Kidney (tissue), 13 donors: ENCODE measurements at regions not wholly inside any gene's neighbourhood (a gene's known extent, or its start where the extent isn't known, plus 50 kb on each side); places are given as distances from the start of the nearest gene placed in this dataset.

ENCODE experiments used
- DNase-seq, 5 donors: peaks; one replicate each; pipeline ENCODE4 v3.0.0-alpha.2; 2013 to 2020
- FAIRE-seq: peaks from 2 replicates; lab custom pipeline; 2012; peaks lifted over from hg19 to GRCh38; lab: Jason Lieb, UNC
- H3K27ac ChIP-seq, 2 donors: one replicate each; pipeline ENCODE4 v1.7.0; 2013; ENCODE audit warnings: low read depth in 2 of 2, low read length in 2 of 2, inconsistent platforms in 1 of 2
- H3K27me3 ChIP-seq: one replicate; pipeline ENCODE4 v1.7.1; 2013; ENCODE audit warnings: low read length, inconsistent platforms; ENCODE audit not compliant: control insufficient read depth, insufficient read depth
- H3K36me3 ChIP-seq, 3 donors: one replicate each; pipeline versions ENCODE4 v1.7.0 to v1.7.1; 2013; ENCODE audit warnings: low read length in 3 of 3, control low read depth in 1 of 3, inconsistent platforms in 1 of 3; ENCODE audit not compliant: insufficient read depth in 3 of 3, control insufficient read depth in 2 of 3
- H3K4me1 ChIP-seq, 3 donors: one replicate each; pipeline versions ENCODE4 v1.7.0 to v1.7.1; 2013; ENCODE audit warnings: low read length in 3 of 3, inconsistent platforms in 1 of 3, low read depth in 1 of 3; ENCODE audit not compliant: control insufficient read depth in 2 of 3, insufficient read depth in 2 of 3
- H3K4me3 ChIP-seq, 3 donors: one replicate each; pipeline versions ENCODE4 v1.7.0 to v1.8.1; 2013; ENCODE audit warnings: low read length in 3 of 3, control low read depth in 1 of 3, inconsistent platforms in 1 of 3
- H3K9ac ChIP-seq, 3 donors: one replicate each; pipeline versions ENCODE4 v1.7.0 to v1.7.1; 2013; ENCODE audit warnings: low read length in 3 of 3, control low read depth in 1 of 3, inconsistent platforms in 1 of 3
- H3K9me3 ChIP-seq, 3 donors: one replicate each; pipeline versions ENCODE4 v1.7.0 to v1.7.1; 2013; ENCODE audit warnings: low read length in 3 of 3, control low read depth in 1 of 3, inconsistent platforms in 1 of 3; ENCODE audit not compliant: control insufficient read depth in 2 of 3, insufficient read depth in 1 of 3
- CTCF ChIP-seq: IDR thresholded peaks from 3 replicates; pipeline ENCODE4 v1.5.1; 2012; ENCODE audit warnings: mild to moderate bottlenecking, moderate library complexity, borderline replicate concordance; ENCODE audit not compliant: insufficient read depth; ENCODE audit errors: extremely low read depth
- intact Hi-C: fragments of 100-400 bp; cut with DNase I; formaldehyde crosslinking; loops from one replicate; pipeline ENCODE4 v1.11.1; 2022
- donor health status: control.
- donor health status: control.
- donor health status: control.
- donor health status: control.
- donor health status: control.
- donor health status: DM: yes; HTN: yes; CAD: no.
- donor health status: Normal renal cell carcinoma (clear cell type).

GRCh38 chr11:11774928-11775327 lies 66.8 kb upstream of the USP47 start:
- FAIRE-seq (no peak), DNase-seq (no peak)
- no peak overlapping the region for H3K9ac ChIP-seq
- intact Hi-C loops, result no loop called here
- no peaks in the 10 kb centered on the region for H3K36me3 ChIP-seq
- TF ChIP-seq CTCF, result no peak
- no peaks in the 10 kb centered on the region for H3K4me1 ChIP-seq
- H3K27ac ChIP-seq, result no peak overlapping the region
- H3K4me3 ChIP-seq, result no peak overlapping the region
- no peaks in the 10 kb centered on the region for H3K27me3 ChIP-seq
- no peaks in the 10 kb centered on the region for H3K9me3 ChIP-seq

GRCh38 chr11:11772865-11773515 lies 68.8 kb upstream of the USP47 start:
- Histone ChIP-seq H3K4me1 (no peaks in the 10 kb centered on the region), H3K9ac (no peak overlapping the region), H3K9me3 (no peaks in the 10 kb centered on the region), H3K27me3 (peaks cover 3% of the 10 kb centered on the region), H3K27ac (no peak overlapping the region), H3K4me3 (no peak overlapping the region), H3K36me3 (no peaks in the 10 kb centered on the region)
- intact Hi-C loops, result no loop called here
- DNase-seq (no peak), FAIRE-seq (no peak)
- no peak for TF ChIP-seq CTCF

GRCh38 chr11:11770921-11771486 lies 70.8 kb upstream of the USP47 start:
- H3K9ac ChIP-seq, result no peak overlapping the region
- no peak for DNase-seq
- no peak overlapping the region for H3K27ac ChIP-seq
- peaks cover 3% of the 10 kb centered on the region for H3K27me3 ChIP-seq
- H3K9me3 ChIP-seq, result no peaks in the 10 kb centered on the region
- FAIRE-seq, result no peak
- intact Hi-C loops, result no loop called here
- no peaks in the 10 kb centered on the region for H3K4me1 ChIP-seq
- H3K36me3 ChIP-seq, result no peaks in the 10 kb centered on the region
- no peak overlapping the region for H3K4me3 ChIP-seq
- no peak for TF ChIP-seq CTCF
